ENCODE measurements at regions not wholly inside any gene's neighbourhood (a gene's known extent, or its start where the extent isn't known, plus 50 kb on each side); places are given as distances from the start of the nearest gene placed in this dataset.

DNA sequence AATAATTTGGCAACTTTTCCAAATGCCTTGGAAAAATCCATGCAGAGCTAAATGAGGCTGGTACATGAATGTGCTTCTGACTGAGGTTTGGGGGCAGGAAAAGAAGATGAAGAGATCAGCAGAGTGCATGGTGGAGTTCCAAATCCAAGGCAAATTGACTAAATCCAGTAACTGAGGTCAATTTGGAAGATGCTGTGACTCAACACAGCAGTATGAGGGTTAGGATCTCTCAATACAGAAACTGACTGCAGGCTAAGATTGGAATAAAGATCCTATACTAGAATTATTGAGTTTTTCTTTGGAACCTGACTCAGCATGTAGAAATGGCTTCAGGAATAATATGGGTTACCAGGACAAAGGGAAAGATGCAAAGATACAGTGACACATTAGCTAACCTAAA, 99.3 kb upstream of the FAT3 start:
- no peak for DNase-seq (ENCODE audit: low spot score)
- no peaks in the 10 kb centered on the region for H3K4me1 ChIP-seq (ENCODE audit: insufficient read depth)
- no peaks in the 10 kb centered on the region for H3K9me3 ChIP-seq (ENCODE audit: low read depth)
- no peaks in the 10 kb centered on the region for H3K79me2 ChIP-seq
- H3K27ac ChIP-seq, result no peak overlapping the region
- no peak overlapping the region for H3K4me3 ChIP-seq
- H4K20me1 ChIP-seq (ENCODE audit: insufficient read depth, poor library complexity, severe bottlenecking), result no peaks in the 10 kb centered on the region
- no peaks in the 10 kb centered on the region for H3K9me2 ChIP-seq (replicated peaks; ENCODE audit: insufficient read depth)
- no peak overlapping the region for H2AFZ ChIP-seq
- TF ChIP-seq, protein P1, sequence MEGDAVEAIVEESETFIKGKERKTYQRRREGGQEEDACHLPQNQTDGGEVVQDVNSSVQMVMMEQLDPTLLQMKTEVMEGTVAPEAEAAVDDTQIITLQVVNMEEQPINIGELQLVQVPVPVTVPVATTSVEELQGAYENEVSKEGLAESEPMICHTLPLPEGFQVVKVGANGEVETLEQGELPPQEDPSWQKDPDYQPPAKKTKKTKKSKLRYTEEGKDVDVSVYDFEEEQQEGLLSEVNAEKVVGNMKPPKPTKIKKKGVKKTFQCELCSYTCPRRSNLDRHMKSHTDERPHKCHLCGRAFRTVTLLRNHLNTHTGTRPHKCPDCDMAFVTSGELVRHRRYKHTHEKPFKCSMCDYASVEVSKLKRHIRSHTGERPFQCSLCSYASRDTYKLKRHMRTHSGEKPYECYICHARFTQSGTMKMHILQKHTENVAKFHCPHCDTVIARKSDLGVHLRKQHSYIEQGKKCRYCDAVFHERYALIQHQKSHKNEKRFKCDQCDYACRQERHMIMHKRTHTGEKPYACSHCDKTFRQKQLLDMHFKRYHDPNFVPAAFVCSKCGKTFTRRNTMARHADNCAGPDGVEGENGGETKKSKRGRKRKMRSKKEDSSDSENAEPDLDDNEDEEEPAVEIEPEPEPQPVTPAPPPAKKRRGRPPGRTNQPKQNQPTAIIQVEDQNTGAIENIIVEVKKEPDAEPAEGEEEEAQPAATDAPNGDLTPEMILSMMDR (IDR thresholded peaks at IDR 0.05; ENCODE audit: poor library complexity), result no peak
- TF ChIP-seq EZH2phosphoT487 (IDR thresholded peaks at IDR 0.05; ENCODE audit: low read depth, severe bottlenecking, unreplicated experiment) (no peak), EZH2 (IDR thresholded peaks at IDR 0.05; ENCODE audit: borderline replicate concordance) (no peak)
- no peaks in the 10 kb centered on the region for H3K27me3 ChIP-seq
- H3K4me2 ChIP-seq, result no peak overlapping the region
- H3K36me3 ChIP-seq (replicated peaks; ENCODE audit: insufficient read depth, low read depth), result no peaks in the 10 kb centered on the region

DNA sequence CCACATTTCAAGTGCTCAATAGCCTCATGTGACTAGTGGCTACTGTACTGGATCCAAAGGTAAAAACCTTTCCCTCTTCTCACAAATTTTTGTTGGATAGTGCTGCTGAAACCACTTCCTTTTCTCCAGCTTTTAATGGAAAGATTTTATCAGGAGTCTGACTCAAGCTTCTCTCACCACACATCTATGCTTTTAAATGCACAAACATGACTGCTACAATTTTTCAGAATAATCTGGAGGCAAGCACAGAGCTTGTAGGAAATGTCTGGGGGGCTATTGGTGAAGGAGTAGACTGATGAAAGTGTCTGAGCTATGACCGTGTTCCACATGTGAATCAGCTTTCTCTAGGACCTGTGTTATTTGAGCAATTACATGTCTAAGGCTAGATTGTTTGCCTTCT, 101.1 kb upstream of the FAT3 start:
- H3K4me2 ChIP-seq, result no peak overlapping the region
- no peaks in the 10 kb centered on the region for H3K9me2 ChIP-seq (replicated peaks; ENCODE audit: insufficient read depth)
- no peaks in the 10 kb centered on the region for H3K36me3 ChIP-seq (replicated peaks; ENCODE audit: insufficient read depth, low read depth)
- DNase-seq (ENCODE audit: low spot score), result no peak
- H2AFZ ChIP-seq, result no peak overlapping the region
- no peak overlapping the region for H3K4me3 ChIP-seq
- H3K27ac ChIP-seq, result no peak overlapping the region
- no peaks in the 10 kb centered on the region for H4K20me1 ChIP-seq (ENCODE audit: insufficient read depth, poor library complexity, severe bottlenecking)
- WGBS (ENCODE audit: low lambda C conversion rate, missing lambda C conversion rate), result 25% methylated on average over 1 of the region's 1 CpG
- TF ChIP-seq, protein P1 (IDR thresholded peaks at IDR 0.05; ENCODE audit: poor library complexity), result no peak
- TF ChIP-seq EZH2phosphoT487 (IDR thresholded peaks at IDR 0.05; ENCODE audit: low read depth, severe bottlenecking, unreplicated experiment) (no peak), EZH2 (IDR thresholded peaks at IDR 0.05; ENCODE audit: borderline replicate concordance) (no peak)
- H3K27me3 ChIP-seq, result no peaks in the 10 kb centered on the region
- no peaks in the 10 kb centered on the region for H3K4me1 ChIP-seq (ENCODE audit: insufficient read depth)
- H3K9me3 ChIP-seq (ENCODE audit: low read depth), result no peaks in the 10 kb centered on the region
- no peaks in the 10 kb centered on the region for H3K79me2 ChIP-seq

DNA sequence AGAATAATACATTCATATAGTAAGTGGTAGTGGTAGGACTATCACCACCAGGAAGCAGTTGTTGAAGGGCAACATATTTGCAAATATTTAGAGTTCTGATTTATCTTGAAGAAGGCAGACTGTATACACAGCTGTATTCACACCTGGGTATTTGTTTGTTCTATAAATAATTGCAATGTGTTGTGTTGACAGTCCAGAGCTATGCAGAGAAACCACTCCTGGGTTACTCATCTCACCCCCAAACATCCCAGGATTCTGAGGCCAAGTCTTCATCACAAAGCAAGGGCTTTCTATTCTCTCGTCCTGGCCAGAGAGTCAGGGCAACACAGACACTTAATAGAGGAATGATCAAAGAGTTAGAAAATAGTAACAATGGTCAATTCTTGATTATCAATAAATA, 102.1 kb upstream of the FAT3 start:
- H3K9me2 ChIP-seq (replicated peaks; ENCODE audit: insufficient read depth), result no peaks in the 10 kb centered on the region
- no peaks in the 10 kb centered on the region for H3K79me2 ChIP-seq
- TF ChIP-seq, protein P1 (IDR thresholded peaks at IDR 0.05; ENCODE audit: poor library complexity), result no peak
- H3K27ac ChIP-seq, result no peak overlapping the region
- no peaks in the 10 kb centered on the region for H3K27me3 ChIP-seq
- H3K36me3 ChIP-seq (replicated peaks; ENCODE audit: insufficient read depth, low read depth), result no peaks in the 10 kb centered on the region
- no peak overlapping the region for H3K4me3 ChIP-seq
- no peaks in the 10 kb centered on the region for H4K20me1 ChIP-seq (ENCODE audit: insufficient read depth, poor library complexity, severe bottlenecking)
- no peaks in the 10 kb centered on the region for H3K4me1 ChIP-seq (ENCODE audit: insufficient read depth)
- DNase-seq (ENCODE audit: low spot score), result no peak
- 68% methylated on average over 1 of the region's 1 CpG for WGBS (ENCODE audit: low lambda C conversion rate, missing lambda C conversion rate)
- H3K4me2 ChIP-seq, result no peak overlapping the region
- H3K9me3 ChIP-seq (ENCODE audit: low read depth), result no peaks in the 10 kb centered on the region
- no peak overlapping the region for H2AFZ ChIP-seq

DNA sequence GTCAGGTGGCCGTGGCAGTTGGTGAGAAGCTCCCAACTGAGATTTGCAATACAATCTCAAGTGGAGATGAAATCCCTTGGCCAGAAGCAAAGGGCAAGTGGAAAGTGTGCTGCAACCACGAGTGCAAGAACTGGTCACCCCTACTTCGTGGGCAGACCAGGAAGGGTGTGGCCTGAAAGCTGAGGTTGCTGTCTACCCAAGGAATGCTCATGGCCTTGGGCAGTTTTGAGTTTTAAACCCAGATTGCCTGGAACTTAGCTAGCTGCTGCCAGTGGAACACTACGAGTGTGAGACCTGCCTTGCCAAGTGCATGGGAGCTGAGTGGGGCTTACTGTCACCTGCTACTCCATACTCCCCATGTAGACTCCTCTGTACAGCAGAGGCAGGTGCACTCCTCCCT, 113.3 kb upstream of the FAT3 start:
- H3K36me3 ChIP-seq (replicated peaks; ENCODE audit: insufficient read depth, low read depth), result no peaks in the 10 kb centered on the region
- no peak for DNase-seq (ENCODE audit: low spot score)
- no peak for TF ChIP-seq EZH2 (IDR thresholded peaks at IDR 0.05; ENCODE audit: borderline replicate concordance)
- TF ChIP-seq, protein P1 (IDR thresholded peaks at IDR 0.05; ENCODE audit: poor library complexity), result no peak
- TF ChIP-seq EZH2phosphoT487 (IDR thresholded peaks at IDR 0.05; ENCODE audit: low read depth, severe bottlenecking, unreplicated experiment), result no peak
- H3K4me1 ChIP-seq (ENCODE audit: insufficient read depth), result no peaks in the 10 kb centered on the region
- H3K4me3 ChIP-seq, result no peak overlapping the region
- no peaks in the 10 kb centered on the region for H3K79me2 ChIP-seq
- no peaks in the 10 kb centered on the region for H3K27me3 ChIP-seq
- WGBS (ENCODE audit: low lambda C conversion rate, missing lambda C conversion rate), result 73% methylated on average over 4 of the region's 4 CpGs
- no peak overlapping the region for H2AFZ ChIP-seq
- H3K9me2 ChIP-seq (replicated peaks; ENCODE audit: insufficient read depth), result no peaks in the 10 kb centered on the region
- H3K27ac ChIP-seq, result no peak overlapping the region
- no peaks in the 10 kb centered on the region for H4K20me1 ChIP-seq (ENCODE audit: insufficient read depth, poor library complexity, severe bottlenecking)
- no peaks in the 10 kb centered on the region for H3K9me3 ChIP-seq (ENCODE audit: low read depth)
- no peak overlapping the region for H3K4me2 ChIP-seq

Data from hepatocyte (in vitro differentiated cells).